ENCODE measurements at regions not wholly inside any gene's neighbourhood (a gene's known extent, or its start where the extent isn't known, plus 50 kb on each side); places are given as distances from the start of the nearest gene placed in this dataset.
A peak's percentile ranks its signal among the peaks of the same experiment; 100 is the strongest.

DNA sequence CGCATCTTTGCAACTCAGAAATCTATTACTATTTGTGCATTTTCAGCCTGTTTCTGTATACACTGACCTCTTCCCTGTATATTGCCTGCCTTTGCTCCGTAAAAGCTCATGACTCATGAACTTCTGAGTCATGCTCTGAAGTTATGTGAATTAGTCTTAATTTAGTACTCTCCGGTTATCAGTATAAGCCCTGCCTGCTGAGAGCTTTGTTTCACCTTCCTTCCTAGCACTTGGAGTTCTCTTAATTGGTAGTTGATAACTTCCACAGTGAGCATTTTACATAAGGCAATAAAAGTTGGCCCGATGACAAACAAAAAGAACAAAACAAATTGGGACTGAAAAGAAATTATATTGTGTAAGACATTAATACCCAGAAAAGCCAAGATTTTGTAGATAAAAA, 231.4 kb downstream of the GJA1 start (continued):
- TF ChIP-seq, protein P1, sequence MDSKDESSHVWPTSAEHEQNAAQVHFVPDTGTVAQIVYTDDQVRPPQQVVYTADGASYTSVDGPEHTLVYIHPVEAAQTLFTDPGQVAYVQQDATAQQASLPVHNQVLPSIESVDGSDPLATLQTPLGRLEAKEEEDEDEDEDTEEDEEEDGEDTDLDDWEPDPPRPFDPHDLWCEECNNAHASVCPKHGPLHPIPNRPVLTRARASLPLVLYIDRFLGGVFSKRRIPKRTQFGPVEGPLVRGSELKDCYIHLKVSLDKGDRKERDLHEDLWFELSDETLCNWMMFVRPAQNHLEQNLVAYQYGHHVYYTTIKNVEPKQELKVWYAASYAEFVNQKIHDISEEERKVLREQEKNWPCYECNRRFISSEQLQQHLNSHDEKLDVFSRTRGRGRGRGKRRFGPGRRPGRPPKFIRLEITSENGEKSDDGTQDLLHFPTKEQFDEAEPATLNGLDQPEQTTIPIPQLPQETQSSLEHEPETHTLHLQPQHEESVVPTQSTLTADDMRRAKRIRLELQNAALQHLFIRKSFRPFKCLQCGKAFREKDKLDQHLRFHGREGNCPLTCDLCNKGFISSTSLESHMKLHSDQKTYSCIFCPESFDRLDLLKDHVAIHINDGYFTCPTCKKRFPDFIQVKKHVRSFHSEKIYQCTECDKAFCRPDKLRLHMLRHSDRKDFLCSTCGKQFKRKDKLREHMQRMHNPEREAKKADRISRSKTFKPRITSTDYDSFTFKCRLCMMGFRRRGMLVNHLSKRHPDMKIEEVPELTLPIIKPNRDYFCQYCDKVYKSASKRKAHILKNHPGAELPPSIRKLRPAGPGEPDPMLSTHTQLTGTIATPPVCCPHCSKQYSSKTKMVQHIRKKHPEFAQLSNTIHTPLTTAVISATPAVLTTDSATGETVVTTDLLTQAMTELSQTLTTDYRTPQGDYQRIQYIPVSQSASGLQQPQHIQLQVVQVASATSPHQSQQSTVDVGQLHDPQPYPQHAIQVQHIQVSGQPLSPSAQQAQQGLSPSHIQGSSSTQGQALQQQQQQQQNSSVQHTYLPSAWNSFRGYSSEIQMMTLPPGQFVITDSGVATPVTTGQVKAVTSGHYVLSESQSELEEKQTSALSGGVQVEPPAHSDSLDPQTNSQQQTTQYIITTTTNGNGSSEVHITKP (tag by site-specific recombination; IDR thresholded peaks at IDR 0.05) = 0 out of 2 replicates have a peak, but pooled peaks have one; percentile 28
- TF ChIP-seq ZNF394 (tag by site-specific recombination; IDR thresholded peaks at IDR 0.05; ENCODE audit: borderline replicate concordance) (0 out of 2 replicates have a peak, but pooled peaks have one; percentile 27), ZFP69B (tag by site-specific recombination; IDR thresholded peaks at IDR 0.05) (peak; percentile 42; the same call in 1 of the 2 replicates), TRIM28 (IDR thresholded peaks at IDR 0.05; ENCODE audit: borderline replicate concordance, low read length) (peak; percentile 85; the same call in 1 of the 2 replicates), IKZF3 (tag by site-specific recombination; IDR thresholded peaks at IDR 0.05) (peak; percentile 59; the same call in 1 of the 2 replicates), ZNF792 (tag by site-specific recombination; IDR thresholded peaks at IDR 0.05) (0 out of 2 replicates have a peak, but pooled peaks have one; percentile 37), ZNF791 (tag by site-specific recombination; IDR thresholded peaks at IDR 0.05) (no peak), ZNF184 (tag by site-specific recombination; IDR thresholded peaks at IDR 0.05) (0 out of 2 replicates have a peak, but pooled peaks have one; percentile 52), ZNF558 (tag by site-specific recombination; IDR thresholded peaks at IDR 0.05) (peak; percentile 38; the same call in 1 of the 2 replicates), ZNF416 (tag by site-specific recombination; IDR thresholded peaks at IDR 0.05) (no peak), ZBTB1 (tag by site-specific recombination; IDR thresholded peaks at IDR 0.05) (no peak), GLIS1 (tag by site-specific recombination; IDR thresholded peaks at IDR 0.05) (no peak), GLI2 (tag by site-specific recombination; IDR thresholded peaks at IDR 0.05; ENCODE audit: borderline replicate concordance, low read depth) (peak; percentile 65; the same call in 1 of the 2 replicates), ZEB2 (tag by site-specific recombination; IDR thresholded peaks at IDR 0.05) (peak; percentile 71; the same call in 1 of the 2 replicates), ZNF155 (tag by site-specific recombination; IDR thresholded peaks at IDR 0.05) (no peak), SP7 (tag by site-specific recombination; IDR thresholded peaks at IDR 0.05) (peak; percentile 91), FEZF1 (tag by site-specific recombination; IDR thresholded peaks at IDR 0.05) (peak; percentile 88), ZNF157 (tag by site-specific recombination; IDR thresholded peaks at IDR 0.05) (no peak), ZNF843 (tag by site-specific recombination; IDR thresholded peaks at IDR 0.05) (peak; percentile 78), ZNF221 (tag by site-specific recombination; IDR thresholded peaks at IDR 0.05; ENCODE audit: borderline replicate concordance) (no peak), ZNF473 (tag by site-specific recombination; IDR thresholded peaks at IDR 0.05) (no peak), ZNF350 (tag by site-specific recombination; IDR thresholded peaks at IDR 0.05) (0 out of 2 replicates have a peak, but pooled peaks have one; percentile 19), ZNF324 (tag by site-specific recombination; IDR thresholded peaks at IDR 0.05) (peak; percentile 31; the same call in 1 of the 2 replicates), ZNF629 (tag by site-specific recombination; IDR thresholded peaks at IDR 0.05) (peak; percentile 82), ZNF654 (tag by site-specific recombination; IDR thresholded peaks at IDR 0.05; ENCODE audit: low read depth) (peak; percentile 8; the same call in 1 of the 2 replicates)
- TF ChIP-seq, protein P2, sequence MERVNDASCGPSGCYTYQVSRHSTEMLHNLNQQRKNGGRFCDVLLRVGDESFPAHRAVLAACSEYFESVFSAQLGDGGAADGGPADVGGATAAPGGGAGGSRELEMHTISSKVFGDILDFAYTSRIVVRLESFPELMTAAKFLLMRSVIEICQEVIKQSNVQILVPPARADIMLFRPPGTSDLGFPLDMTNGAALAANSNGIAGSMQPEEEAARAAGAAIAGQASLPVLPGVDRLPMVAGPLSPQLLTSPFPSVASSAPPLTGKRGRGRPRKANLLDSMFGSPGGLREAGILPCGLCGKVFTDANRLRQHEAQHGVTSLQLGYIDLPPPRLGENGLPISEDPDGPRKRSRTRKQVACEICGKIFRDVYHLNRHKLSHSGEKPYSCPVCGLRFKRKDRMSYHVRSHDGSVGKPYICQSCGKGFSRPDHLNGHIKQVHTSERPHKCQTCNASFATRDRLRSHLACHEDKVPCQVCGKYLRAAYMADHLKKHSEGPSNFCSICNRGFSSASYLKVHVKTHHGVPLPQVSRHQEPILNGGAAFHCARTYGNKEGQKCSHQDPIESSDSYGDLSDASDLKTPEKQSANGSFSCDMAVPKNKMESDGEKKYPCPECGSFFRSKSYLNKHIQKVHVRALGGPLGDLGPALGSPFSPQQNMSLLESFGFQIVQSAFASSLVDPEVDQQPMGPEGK (tag by site-specific recombination; IDR thresholded peaks at IDR 0.05) = no peak
- TF ChIP-seq, protein P3, sequence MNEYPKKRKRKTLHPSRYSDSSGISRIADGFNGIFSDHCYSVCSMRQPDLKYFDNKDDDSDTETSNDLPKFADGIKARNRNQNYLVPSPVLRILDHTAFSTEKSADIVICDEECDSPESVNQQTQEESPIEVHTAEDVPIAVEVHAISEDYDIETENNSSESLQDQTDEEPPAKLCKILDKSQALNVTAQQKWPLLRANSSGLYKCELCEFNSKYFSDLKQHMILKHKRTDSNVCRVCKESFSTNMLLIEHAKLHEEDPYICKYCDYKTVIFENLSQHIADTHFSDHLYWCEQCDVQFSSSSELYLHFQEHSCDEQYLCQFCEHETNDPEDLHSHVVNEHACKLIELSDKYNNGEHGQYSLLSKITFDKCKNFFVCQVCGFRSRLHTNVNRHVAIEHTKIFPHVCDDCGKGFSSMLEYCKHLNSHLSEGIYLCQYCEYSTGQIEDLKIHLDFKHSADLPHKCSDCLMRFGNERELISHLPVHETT (tag by site-specific recombination; IDR thresholded peaks at IDR 0.05) = peak; percentile 13; the same call in 1 of the 2 replicates
- TF ChIP-seq, protein P4, sequence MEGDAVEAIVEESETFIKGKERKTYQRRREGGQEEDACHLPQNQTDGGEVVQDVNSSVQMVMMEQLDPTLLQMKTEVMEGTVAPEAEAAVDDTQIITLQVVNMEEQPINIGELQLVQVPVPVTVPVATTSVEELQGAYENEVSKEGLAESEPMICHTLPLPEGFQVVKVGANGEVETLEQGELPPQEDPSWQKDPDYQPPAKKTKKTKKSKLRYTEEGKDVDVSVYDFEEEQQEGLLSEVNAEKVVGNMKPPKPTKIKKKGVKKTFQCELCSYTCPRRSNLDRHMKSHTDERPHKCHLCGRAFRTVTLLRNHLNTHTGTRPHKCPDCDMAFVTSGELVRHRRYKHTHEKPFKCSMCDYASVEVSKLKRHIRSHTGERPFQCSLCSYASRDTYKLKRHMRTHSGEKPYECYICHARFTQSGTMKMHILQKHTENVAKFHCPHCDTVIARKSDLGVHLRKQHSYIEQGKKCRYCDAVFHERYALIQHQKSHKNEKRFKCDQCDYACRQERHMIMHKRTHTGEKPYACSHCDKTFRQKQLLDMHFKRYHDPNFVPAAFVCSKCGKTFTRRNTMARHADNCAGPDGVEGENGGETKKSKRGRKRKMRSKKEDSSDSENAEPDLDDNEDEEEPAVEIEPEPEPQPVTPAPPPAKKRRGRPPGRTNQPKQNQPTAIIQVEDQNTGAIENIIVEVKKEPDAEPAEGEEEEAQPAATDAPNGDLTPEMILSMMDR (tag by site-specific recombination; IDR thresholded peaks at IDR 0.05) = no peak
- TF ChIP-seq, protein P5, sequence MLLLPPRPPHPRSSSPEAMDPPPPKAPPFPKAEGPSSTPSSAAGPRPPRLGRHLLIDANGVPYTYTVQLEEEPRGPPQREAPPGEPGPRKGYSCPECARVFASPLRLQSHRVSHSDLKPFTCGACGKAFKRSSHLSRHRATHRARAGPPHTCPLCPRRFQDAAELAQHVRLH (tag by site-specific recombination; IDR thresholded peaks at IDR 0.05) = no peak
- TF ChIP-seq, protein P6, sequence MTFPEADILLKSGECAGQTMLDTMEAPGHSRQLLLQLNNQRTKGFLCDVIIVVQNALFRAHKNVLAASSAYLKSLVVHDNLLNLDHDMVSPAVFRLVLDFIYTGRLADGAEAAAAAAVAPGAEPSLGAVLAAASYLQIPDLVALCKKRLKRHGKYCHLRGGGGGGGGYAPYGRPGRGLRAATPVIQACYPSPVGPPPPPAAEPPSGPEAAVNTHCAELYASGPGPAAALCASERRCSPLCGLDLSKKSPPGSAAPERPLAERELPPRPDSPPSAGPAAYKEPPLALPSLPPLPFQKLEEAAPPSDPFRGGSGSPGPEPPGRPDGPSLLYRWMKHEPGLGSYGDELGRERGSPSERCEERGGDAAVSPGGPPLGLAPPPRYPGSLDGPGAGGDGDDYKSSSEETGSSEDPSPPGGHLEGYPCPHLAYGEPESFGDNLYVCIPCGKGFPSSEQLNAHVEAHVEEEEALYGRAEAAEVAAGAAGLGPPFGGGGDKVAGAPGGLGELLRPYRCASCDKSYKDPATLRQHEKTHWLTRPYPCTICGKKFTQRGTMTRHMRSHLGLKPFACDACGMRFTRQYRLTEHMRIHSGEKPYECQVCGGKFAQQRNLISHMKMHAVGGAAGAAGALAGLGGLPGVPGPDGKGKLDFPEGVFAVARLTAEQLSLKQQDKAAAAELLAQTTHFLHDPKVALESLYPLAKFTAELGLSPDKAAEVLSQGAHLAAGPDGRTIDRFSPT (tag by site-specific recombination; IDR thresholded peaks at IDR 0.05) = peak; percentile 88
